Caki2 (cell line): ENCODE measurements at regions not wholly inside any gene's neighbourhood (a gene's known extent, or its start where the extent isn't known, plus 50 kb on each side); places are given as distances from the start of the nearest gene placed in this dataset.
"Not testable (repeated sequence)": the region's sequence is repeated elsewhere in the genome, so short reads cannot be mapped to it uniquely, and the experiment has no call there.

Source experiments
- DNase-seq: peaks from one replicate; pipeline ENCODE4 v3.0.0-alpha.2; 2015; ENCODE audit warnings: low read depth
- in situ Hi-C: cut with HindIII; loops from 2 replicates; pipeline ENCODE4 v1.10.0; 2016; ENCODE audit warnings: low sequenced_read_pairs, low pct_unique_long_range_greater_than_20kb, mixed read lengths

DNA sequence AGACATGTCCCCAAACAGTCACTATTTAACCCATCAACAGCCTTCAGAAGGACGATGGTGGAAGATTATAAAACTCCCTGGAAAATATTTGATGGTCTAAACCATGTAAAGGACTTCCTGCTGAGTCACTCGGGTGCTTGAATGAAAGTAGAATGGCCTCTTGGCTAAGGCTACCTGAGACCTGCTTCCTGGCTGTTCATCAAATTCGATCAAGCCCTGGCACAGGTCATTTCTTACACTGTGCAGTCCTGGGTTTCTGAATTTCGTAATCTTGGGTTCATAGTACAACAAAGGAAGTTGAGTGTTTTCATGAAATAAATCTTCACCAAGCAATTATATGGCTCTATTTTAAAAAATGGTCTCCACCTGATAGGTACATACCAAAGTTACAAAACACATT lies 260.3 kb upstream of the RNF32 start:
- in situ Hi-C loops: no loop called here

DNA sequence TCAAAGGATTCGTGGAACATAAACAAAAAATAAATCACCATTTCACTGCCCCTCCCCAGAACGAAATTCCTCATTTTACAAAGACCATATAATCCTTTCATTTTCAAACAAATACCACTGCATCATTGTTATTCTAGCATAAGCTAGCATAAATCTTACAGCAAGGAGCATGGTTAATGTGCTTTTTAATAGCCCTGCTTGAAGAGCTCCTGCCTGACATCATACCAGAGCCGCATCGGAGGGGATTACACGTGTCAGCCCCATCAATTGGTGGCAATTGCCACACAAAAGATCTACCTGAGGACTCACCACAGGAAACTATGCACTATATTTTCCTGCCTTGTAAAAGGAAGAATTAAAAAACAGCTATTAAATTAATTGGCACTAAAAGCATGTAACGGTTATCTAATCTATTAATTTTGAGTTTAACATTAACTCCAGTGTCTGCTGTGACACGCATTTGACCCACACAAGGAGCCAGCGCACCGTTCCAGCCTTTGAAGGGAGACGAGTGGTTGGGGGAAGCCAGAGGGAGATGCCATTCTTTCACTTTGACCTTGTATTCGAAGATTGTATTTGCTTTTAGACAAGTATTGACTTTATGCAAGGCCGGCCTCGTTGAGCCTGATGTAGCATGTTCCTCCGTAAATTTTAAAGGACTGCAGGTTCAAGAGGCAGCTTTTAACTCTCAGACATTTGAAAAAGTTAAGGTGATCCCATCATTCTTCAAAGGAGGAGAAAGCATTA lies 261.1 kb upstream of the RNF32 start:
- in situ Hi-C loops: no loop called here
- DNase-seq: no peak

More for the DNA sequence above, 260.3 kb upstream of the RNF32 start:
- no peak for DNase-seq

DNA sequence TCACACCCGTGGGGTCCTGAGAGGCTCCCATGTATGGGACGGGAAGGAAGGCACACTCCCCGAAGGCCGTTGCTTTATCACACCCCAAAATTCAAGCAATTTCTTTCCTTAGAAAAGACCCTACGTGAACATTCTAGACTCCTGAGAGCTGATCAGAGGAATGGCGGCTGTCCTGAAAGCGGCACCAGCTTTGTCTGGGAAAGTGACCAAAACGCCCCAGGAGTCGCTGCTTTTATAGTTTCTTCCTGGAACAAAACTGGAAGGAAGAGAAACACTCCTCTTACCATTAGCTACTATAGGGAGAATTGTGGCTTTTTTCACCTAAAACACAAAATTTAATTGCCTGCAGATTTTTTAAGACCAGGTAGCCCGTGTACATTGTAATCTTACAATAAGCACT lies 261.8 kb upstream of the RNF32 start:
- no peak for DNase-seq
- in situ Hi-C loops: no loop called here

DNA sequence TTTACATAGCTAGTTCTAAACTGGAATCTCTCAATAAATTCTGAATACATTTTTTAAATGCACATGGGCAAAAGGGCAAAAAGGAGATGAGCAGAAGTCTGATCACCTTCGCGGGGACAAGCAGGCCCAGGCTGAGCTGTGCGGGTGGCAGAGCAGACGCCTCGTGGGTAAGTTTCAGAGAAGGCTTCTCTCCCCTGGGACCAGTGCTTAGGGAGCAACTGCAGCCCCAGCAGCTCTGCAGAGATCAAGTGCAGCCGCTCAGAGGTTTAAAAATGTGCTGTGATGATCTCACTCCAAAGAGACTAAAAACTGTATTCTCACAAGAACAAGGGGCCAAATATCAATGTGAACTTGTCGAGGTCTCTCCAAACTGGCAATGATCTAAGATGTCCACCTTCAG lies 264.3 kb upstream of the RNF32 start:
- no peak for DNase-seq
- in situ Hi-C loops: no loop called here

DNA sequence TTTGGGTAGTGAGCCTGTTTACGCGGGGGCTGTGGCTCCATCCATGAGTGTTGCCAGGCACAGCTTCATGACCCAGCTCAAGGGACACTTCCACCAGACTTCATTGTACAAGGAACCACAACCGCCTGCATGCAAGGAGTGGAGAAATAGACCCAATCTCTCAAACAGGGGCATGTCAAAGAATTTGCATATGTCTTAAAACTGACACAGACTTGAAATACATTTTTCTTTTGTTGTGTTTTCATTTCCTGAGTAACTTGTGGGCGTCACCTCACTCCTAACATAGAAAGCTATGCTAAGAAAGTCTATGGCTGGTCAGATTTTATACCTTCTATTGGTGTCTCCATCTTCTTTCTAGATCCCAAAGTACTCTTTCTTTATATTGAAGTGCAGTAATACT lies 266.2 kb upstream of the RNF32 start:
- no peak for DNase-seq
- in situ Hi-C loops: no loop called here

- DNase-seq, in situ Hi-C loops: not testable (repeated sequence)
These were observed 270.6 kb upstream of the RNF32 start for GRCh38 chr7:156369929-156370328.

DNA sequence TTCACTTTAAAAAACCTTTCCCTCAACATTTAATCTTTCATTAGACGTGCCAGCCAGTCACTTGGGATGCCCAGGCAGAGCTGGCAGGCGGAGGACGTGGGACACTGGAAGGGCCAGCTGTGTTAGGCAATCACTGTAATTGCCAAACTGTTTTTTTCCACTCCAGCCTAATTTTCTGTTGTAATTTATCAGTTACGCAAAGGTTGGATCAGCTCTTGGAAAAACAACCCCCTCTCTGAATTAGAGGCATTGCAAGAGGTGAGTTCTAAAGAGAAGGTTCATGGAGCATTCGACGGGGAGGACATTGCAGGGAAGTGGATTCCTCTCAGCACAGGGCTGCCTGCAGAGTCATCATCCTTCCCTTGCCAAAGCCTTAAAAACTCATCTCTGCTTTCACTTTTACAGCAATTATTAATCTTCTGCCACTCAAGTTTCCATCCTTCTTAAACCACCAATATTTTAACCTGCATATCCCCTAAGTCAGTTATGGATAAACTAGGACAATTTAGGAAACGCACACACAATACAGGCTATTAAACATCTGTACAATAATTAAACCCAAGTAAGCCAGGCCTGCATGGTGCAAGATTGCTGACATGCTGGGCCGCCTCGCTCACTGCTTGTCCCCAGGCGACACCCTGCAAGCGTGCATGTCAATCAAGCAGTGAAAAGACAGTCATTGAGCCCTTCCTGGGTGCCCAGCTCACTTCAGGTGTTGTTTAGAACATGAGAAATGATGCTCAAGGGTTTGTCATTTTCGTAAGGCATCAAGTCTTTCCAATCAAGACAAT lies 272.3 kb upstream of the RNF32 start:
- no peak for DNase-seq
- in situ Hi-C loops: no loop called here

DNA sequence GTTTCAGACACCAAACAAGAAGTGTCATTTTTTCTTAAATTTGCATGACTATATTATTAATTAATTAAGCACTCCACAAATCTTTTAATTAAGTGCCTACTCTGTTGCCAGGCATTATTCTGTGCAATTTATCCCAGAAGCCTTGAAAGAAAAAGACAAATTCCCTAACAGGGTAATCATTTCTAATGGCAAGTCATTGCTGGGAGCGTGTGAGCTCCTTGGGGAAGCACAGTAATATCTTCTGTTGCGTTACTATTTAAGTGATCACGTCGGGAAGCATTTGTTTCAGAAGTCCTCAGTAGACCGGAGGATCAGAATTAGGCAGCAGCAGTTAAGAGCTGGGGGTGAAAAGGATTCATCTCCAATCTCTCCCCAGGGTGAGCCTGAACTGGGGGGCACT lies 276.8 kb upstream of the RNF32 start:
- in situ Hi-C loops: no loop called here

DNA sequence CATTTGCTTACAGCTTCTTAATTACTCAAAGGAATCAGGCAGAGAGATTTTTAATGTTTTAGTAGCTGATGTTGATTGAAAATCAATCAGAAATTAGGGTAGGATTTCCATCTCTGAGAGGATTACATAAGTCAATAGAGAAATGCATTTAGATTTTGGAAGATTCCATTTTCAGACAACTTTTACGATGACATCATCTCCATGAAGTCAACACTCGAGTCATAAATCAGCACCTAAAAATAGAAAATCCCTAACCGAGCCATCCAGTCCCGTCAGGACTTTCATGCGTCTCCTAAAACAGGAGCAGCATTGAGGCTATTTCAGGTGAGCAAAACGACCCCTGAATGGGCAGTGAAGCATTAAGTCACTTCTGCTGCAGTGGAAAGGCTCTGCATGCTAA lies 279.7 kb upstream of the RNF32 start:
- in situ Hi-C loops: no loop called here

More for the DNA sequence above, 276.8 kb upstream of the RNF32 start:
- no peak for DNase-seq

GRCh38 chr7:156356551-156356950 lies 284.0 kb upstream of the RNF32 start:
- in situ Hi-C loops: no loop called here
- DNase-seq: no peak

More for the DNA sequence above, 279.7 kb upstream of the RNF32 start:
- no peak for DNase-seq

- DNase-seq: no peak
- in situ Hi-C loops: no loop called here
These were observed 287.2 kb upstream of the RNF32 start for GRCh38 chr7:156353352-156353751.

GRCh38 chr7:156347703-156348248 lies 292.8 kb upstream of the RNF32 start:
- DNase-seq, in situ Hi-C loops: not testable (repeated sequence)

- in situ Hi-C loops: no loop called here
- no peak for DNase-seq
These were observed 293.4 kb upstream of the RNF32 start for GRCh38 chr7:156347132-156347531.

GRCh38 chr7:156344595-156344994 lies 296.0 kb upstream of the RNF32 start:
- in situ Hi-C loops: no loop called here
- DNase-seq: no peak

DNA sequence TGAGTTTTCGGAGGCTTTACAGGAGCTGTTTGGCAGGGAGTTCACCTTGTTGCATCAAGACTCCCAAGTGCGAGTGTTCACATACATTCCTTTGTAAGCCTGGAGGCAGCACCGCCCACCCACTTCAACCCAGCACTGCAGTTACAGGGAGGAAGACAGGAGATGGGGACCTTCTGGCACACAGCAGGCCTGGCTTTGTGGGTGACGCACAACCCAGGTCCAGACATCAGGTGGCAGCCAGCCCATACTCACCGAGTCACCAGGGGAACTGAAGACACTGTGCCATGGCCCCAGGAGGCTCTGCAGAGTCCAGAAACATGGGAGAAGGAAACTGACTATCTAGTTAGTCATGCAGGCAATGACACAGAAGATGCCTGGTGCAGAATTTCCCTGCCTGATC lies 305.9 kb upstream of the RNF32 start:
- DNase-seq: peak; percentile 6

DNA sequence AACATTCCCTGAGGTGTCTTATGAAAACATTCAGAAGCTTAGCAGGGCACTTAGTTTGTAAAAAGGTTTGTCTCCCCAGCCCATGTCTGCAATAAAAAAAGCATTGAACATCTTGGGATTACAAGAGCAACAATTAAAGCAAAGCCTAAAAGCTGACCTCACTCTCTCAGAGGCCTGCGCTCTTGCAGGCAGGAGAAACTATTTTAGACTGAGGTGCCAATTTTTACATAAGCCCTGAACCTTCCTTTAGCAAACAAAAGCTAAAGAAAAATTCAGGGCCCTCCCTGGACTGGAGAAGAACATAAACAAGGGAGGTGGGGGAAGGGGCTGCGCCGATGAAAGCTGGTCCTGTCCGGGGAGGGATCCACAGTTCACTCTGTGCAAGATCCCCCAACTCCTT lies 312.7 kb upstream of the RNF32 start:
- DNase-seq: no peak
- in situ Hi-C loops: no loop called here

More for the DNA sequence above, 305.9 kb upstream of the RNF32 start:
- in situ Hi-C loops: no loop called here

- DNase-seq: no peak
- in situ Hi-C loops: no loop called here
These were observed 313.1 kb upstream of the RNF32 start for GRCh38 chr7:156327474-156327873.

GRCh38 chr7:156324201-156324600 lies 316.4 kb upstream of the RNF32 start:
- no peak for DNase-seq
- in situ Hi-C loops: no loop called here

- in situ Hi-C loops, DNase-seq: not testable (repeated sequence)
These were observed 319.1 kb upstream of the RNF32 start for GRCh38 chr7:156321430-156321829.
